Right ventricle myocardium inferior (tissue), 1 donor: ENCODE measurements at regions not wholly inside any gene's neighbourhood (a gene's known extent, or its start where the extent isn't known, plus 50 kb on each side); places are given as distances from the start of the nearest gene placed in this dataset.
"Not testable (repeated sequence)": the region's sequence is repeated elsewhere in the genome, so short reads cannot be mapped to it uniquely, and the experiment has no call there.

Experiments
- ATAC-seq: fragments of 200-7000 bp; cut with Tn5 transposase; one replicate; pipeline ENCODE4 v1.9.1; 2020; ENCODE audit warnings: mild to moderate bottlenecking, moderate library complexity
- DNase-seq: peaks from one replicate; pipeline ENCODE4 v3.0.0; 2021; ENCODE audit errors: missing footprints
- intact Hi-C: fragments of 100-400 bp; cut with DNase I; formaldehyde crosslinking; loops from one replicate; pipeline ENCODE4 v1.11.0; 2022
- donor health status: DM: no; HTN: yes; CAD: no; lungs with severe emphysema.

GRCh38 chr5:44252545-44252944 is 136.7 kb downstream of the FGF10 start:
- DNase-seq (no peak), ATAC-seq (no peak)
- intact Hi-C loops = no loop called here

GRCh38 chr5:44246986-44247385 is 142.2 kb downstream of the FGF10 start:
- ATAC-seq = no peak
- no peak for DNase-seq
- intact Hi-C loops = no loop called here

GRCh38 chr5:44245935-44246334 is 143.3 kb downstream of the FGF10 start:
- intact Hi-C loops = no loop called here
- ATAC-seq = no peak
- DNase-seq = no peak

GRCh38 chr5:44242791-44243190 is 146.4 kb downstream of the FGF10 start:
- intact Hi-C loops = no loop called here
- DNase-seq (no peak), ATAC-seq (no peak)

- intact Hi-C loops = no loop called here
- ATAC-seq (no peak), DNase-seq (no peak)
Observed at GRCh38 chr5:44236040-44236439, 153.2 kb downstream of the FGF10 start.

- DNase-seq (no peak), ATAC-seq (no peak)
- intact Hi-C loops = no loop called here
Observed at GRCh38 chr5:44233691-44234090, 155.5 kb downstream of the FGF10 start.

GRCh38 chr5:44225231-44226160 is 163.7 kb downstream of the FGF10 start:
- no peak for DNase-seq
- no peak for ATAC-seq
- intact Hi-C loops = no loop called here

GRCh38 chr5:44199408-44199807 is 189.8 kb downstream of the FGF10 start:
- no peak for ATAC-seq
- intact Hi-C loops = no loop called here
- no peak for DNase-seq

GRCh38 chr5:44189255-44189654 is 200.0 kb downstream of the FGF10 start:
- intact Hi-C loops = no loop called here
- ATAC-seq (no peak), DNase-seq (no peak)

GRCh38 chr5:44187973-44188372 is 201.2 kb downstream of the FGF10 start:
- ATAC-seq (no peak), DNase-seq (no peak)
- intact Hi-C loops = no loop called here

GRCh38 chr5:44183753-44184152 is 205.5 kb downstream of the FGF10 start:
- DNase-seq (no peak), ATAC-seq (no peak)
- intact Hi-C loops = no loop called here

GRCh38 chr5:44183312-44183711 is 205.9 kb downstream of the FGF10 start:
- ATAC-seq = no peak
- intact Hi-C loops = no loop called here

GRCh38 chr5:44178414-44178813 is 210.8 kb downstream of the FGF10 start:
- DNase-seq = no peak
- intact Hi-C loops = no loop called here
- no peak for ATAC-seq

More at GRCh38 chr5:44183312-44183711, 205.9 kb downstream of the FGF10 start:
- DNase-seq = no peak

GRCh38 chr5:44167540-44167939 is 221.7 kb downstream of the FGF10 start:
- DNase-seq (no peak), ATAC-seq (no peak)
- intact Hi-C loops = no loop called here

- no peak for DNase-seq
- intact Hi-C loops = no loop called here
- ATAC-seq = peak; percentile 62
Observed at GRCh38 chr5:44160369-44160768, 228.9 kb downstream of the FGF10 start.

GRCh38 chr5:44150075-44150723 is 239.0 kb downstream of the FGF10 start:
- no peak for ATAC-seq
- no peak for DNase-seq
- intact Hi-C loops = no loop called here

GRCh38 chr5:44117947-44118346 is 271.3 kb downstream of the FGF10 start:
- ATAC-seq, intact Hi-C loops: not testable (repeated sequence)
- DNase-seq = peak; percentile 72

GRCh38 chr5:44108232-44108631 is 281.0 kb downstream of the FGF10 start:
- intact Hi-C loops, DNase-seq, ATAC-seq: not testable (repeated sequence)

GRCh38 chr5:44099643-44100042 is 289.6 kb downstream of the FGF10 start:
- no peak for ATAC-seq
- DNase-seq = no peak
- intact Hi-C loops = no loop called here
